ENCODE measurements at regions not wholly inside any gene's neighbourhood (a gene's known extent, or its start where the extent isn't known, plus 50 kb on each side); places are given as distances from the start of the nearest gene placed in this dataset.

- Mint-ChIP-seq H3K27me3 (ENCODE audit: unreplicated experiment) (peaks cover 15% of the 10 kb centered on the region), H3K4me1 (ENCODE audit: unreplicated experiment) (no peaks in the 10 kb centered on the region), H3K4me3 (ENCODE audit: unreplicated experiment) (no peak overlapping the region), H3K9me3 (ENCODE audit: unreplicated experiment) (no peaks in the 10 kb centered on the region), H3K36me3 (ENCODE audit: unreplicated experiment) (no peaks in the 10 kb centered on the region), H3K27ac (ENCODE audit: unreplicated experiment) (no peak overlapping the region)
- TF ChIP-seq CTCF (IDR thresholded peaks at IDR 0.05) = no peak
- no peak for DNase-seq (ENCODE audit: extremely low spot score, unreplicated experiment)
Observed at GRCh38 chr14:30813216-30813615, 61.1 kb upstream of the COCH start.

DNA sequence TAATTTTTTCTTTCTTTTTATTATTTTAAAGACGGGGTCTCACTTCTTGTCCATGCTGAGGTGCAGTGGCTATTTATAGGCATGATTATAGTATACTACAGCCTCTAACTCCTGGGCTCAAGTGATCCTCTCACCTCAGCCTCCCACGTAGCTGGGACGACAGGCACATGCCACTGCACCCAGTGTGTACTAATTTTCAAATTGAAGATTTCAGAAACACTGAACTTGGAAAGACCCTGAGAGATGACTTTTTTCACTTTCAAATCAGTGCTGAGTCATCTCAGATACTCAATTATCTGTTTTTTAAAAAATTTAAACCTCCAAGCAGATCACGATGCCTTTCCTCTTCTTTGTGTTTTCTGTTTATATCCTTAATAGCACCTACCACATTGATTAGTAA lies 53.7 kb upstream of the COCH start:
- TF ChIP-seq CTCF (IDR thresholded peaks at IDR 0.05) = no peak
- Mint-ChIP-seq H3K4me3 (ENCODE audit: unreplicated experiment) (no peak overlapping the region), H3K9me3 (ENCODE audit: unreplicated experiment) (peaks cover 12% of the 10 kb centered on the region), H3K27me3 (ENCODE audit: unreplicated experiment) (peaks cover 26% of the 10 kb centered on the region), H3K4me1 (ENCODE audit: unreplicated experiment) (no peaks in the 10 kb centered on the region), H3K36me3 (ENCODE audit: unreplicated experiment) (no peaks in the 10 kb centered on the region), H3K27ac (ENCODE audit: unreplicated experiment) (no peak overlapping the region)
- DNase-seq (ENCODE audit: extremely low spot score, unreplicated experiment) = no peak

GRCh38 chr14:30822080-30822571 lies 52.2 kb upstream of the COCH start:
- DNase-seq (ENCODE audit: extremely low spot score, unreplicated experiment) = no peak
- Mint-ChIP-seq H3K36me3 (ENCODE audit: unreplicated experiment) (no peaks in the 10 kb centered on the region), H3K9me3 (ENCODE audit: unreplicated experiment) (peaks cover 24% of the 10 kb centered on the region), H3K27ac (ENCODE audit: unreplicated experiment) (no peak overlapping the region), H3K27me3 (ENCODE audit: unreplicated experiment) (peaks cover 23% of the 10 kb centered on the region), H3K4me1 (ENCODE audit: unreplicated experiment) (no peaks in the 10 kb centered on the region), H3K4me3 (ENCODE audit: unreplicated experiment) (no peak overlapping the region)
- TF ChIP-seq CTCF (IDR thresholded peaks at IDR 0.05) = no peak
